ENCODE measurements at regions not wholly inside any gene's neighbourhood (a gene's known extent, or its start where the extent isn't known, plus 50 kb on each side); places are given as distances from the start of the nearest gene placed in this dataset.

DNA sequence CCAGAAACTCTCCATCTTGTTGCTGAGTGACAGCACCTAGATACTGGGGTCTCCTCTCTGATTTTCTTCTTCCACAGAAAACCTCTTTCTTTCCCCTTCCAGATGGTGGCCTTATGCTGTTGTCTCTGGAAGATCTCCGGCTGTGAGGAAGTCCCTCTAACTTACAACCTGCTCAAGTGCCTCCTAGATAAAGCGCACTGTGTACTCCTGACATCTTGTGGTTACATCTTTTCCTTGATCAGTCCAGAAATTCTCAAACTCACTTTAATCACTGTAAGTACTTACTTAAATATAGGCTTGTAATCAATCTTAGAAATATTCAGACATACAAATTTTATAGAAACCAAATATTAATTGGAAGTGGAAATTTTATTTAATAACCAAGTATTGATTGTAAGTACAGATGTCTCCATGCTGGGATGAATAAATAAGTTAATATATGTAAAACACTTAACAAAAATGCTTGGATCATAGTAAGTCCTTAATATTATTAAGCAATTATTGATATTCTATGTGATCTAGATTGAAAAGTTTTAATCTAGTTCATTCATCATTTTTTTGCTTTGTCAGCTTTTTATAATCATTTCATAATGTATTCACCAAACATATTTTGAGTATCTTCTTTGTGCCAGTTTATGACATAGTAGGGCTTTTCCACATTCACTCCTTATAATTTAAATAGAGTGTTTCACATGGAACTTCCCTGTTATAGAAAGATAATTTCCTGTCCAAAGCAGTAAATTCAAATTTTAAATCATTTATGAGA lies 1381.4 kb upstream of the CDH6 start:
- TF ChIP-seq POLR2AphosphoS5 (IDR thresholded peaks at IDR 0.05; ENCODE audit: insufficient read depth in 1 of 2, low read depth in 1 of 2) (no peak), POLR2A (IDR thresholded peaks at IDR 0.05) (no peak)
- TF ChIP-seq, protein P1, sequence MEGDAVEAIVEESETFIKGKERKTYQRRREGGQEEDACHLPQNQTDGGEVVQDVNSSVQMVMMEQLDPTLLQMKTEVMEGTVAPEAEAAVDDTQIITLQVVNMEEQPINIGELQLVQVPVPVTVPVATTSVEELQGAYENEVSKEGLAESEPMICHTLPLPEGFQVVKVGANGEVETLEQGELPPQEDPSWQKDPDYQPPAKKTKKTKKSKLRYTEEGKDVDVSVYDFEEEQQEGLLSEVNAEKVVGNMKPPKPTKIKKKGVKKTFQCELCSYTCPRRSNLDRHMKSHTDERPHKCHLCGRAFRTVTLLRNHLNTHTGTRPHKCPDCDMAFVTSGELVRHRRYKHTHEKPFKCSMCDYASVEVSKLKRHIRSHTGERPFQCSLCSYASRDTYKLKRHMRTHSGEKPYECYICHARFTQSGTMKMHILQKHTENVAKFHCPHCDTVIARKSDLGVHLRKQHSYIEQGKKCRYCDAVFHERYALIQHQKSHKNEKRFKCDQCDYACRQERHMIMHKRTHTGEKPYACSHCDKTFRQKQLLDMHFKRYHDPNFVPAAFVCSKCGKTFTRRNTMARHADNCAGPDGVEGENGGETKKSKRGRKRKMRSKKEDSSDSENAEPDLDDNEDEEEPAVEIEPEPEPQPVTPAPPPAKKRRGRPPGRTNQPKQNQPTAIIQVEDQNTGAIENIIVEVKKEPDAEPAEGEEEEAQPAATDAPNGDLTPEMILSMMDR (IDR thresholded peaks at IDR 0.05), result no peak
- H3K4me3 ChIP-seq, result no peak overlapping the region
- no peaks in the 10 kb centered on the region for H3K27me3 ChIP-seq
- no peak overlapping the region for H3K27ac ChIP-seq
- no peaks in the 10 kb centered on the region for H3K36me3 ChIP-seq
- H3K9me3 ChIP-seq, result no peaks in the 10 kb centered on the region
- H3K4me1 ChIP-seq, result no peaks in the 10 kb centered on the region
- intact Hi-C loops (cut with DNase I), result no loop called here
- no peak for DNase-seq (ENCODE audit: extremely low spot score in 2 of 2)

DNA sequence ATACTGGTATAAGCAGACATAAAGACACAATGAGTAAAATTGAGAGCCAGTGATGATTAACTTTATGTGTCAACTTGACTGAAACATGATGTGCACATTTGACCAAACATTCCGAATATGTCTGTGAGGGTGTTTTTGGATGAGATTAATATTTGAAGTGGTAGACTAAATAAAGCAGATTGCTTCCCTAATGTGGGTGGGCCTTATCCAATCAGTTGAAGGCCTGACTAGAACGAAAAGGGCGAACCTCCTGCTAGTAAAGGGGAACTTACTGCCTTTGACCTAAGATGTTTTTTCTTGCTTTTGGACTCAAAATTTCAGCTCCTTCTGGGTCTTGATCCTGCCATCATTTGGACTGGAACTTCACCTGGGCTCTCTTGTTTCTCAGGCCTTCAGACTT lies 1387.7 kb upstream of the CDH6 start:
- DNase-seq (ENCODE audit: extremely low spot score in 2 of 2), result no peak
- Histone ChIP-seq H3K27ac (no peak overlapping the region), H3K4me3 (no peak overlapping the region), H3K27me3 (no peaks in the 10 kb centered on the region), H3K36me3 (no peaks in the 10 kb centered on the region), H3K9me3 (no peaks in the 10 kb centered on the region), H3K4me1 (no peaks in the 10 kb centered on the region)
- intact Hi-C loops (cut with DNase I), result no loop called here
- TF ChIP-seq, protein P1 (IDR thresholded peaks at IDR 0.05), result no peak
- TF ChIP-seq POLR2A (IDR thresholded peaks at IDR 0.05), result no peak
- no peak for TF ChIP-seq POLR2AphosphoS5 (IDR thresholded peaks at IDR 0.05; ENCODE audit: insufficient read depth in 1 of 2, low read depth in 1 of 2)

GRCh38 chr5:29800752-29801151 lies 1392.7 kb upstream of the CDH6 start:
- Histone ChIP-seq H3K27me3 (no peaks in the 10 kb centered on the region), H3K27ac (no peak overlapping the region), H3K9me3 (no peaks in the 10 kb centered on the region), H3K36me3 (no peaks in the 10 kb centered on the region), H3K4me1 (no peaks in the 10 kb centered on the region), H3K4me3 (no peak overlapping the region)
- intact Hi-C loops (cut with DNase I), result no loop called here
- TF ChIP-seq POLR2A (IDR thresholded peaks at IDR 0.05) (no peak), POLR2AphosphoS5 (IDR thresholded peaks at IDR 0.05; ENCODE audit: insufficient read depth in 1 of 2, low read depth in 1 of 2) (no peak)
- TF ChIP-seq, protein P1 (IDR thresholded peaks at IDR 0.05), result no peak
- DNase-seq (ENCODE audit: extremely low spot score in 2 of 2), result no peak

- H3K9me3 ChIP-seq, result no peaks in the 10 kb centered on the region
- H3K4me1 ChIP-seq, result no peaks in the 10 kb centered on the region
- H3K27ac ChIP-seq, result no peak overlapping the region
- intact Hi-C loops (cut with DNase I), result no loop called here
- no peaks in the 10 kb centered on the region for H3K27me3 ChIP-seq
- TF ChIP-seq POLR2A (IDR thresholded peaks at IDR 0.05) (no peak), POLR2AphosphoS5 (IDR thresholded peaks at IDR 0.05; ENCODE audit: insufficient read depth in 1 of 2, low read depth in 1 of 2) (no peak)
- TF ChIP-seq, protein P1 (IDR thresholded peaks at IDR 0.05), result no peak
- H3K4me3 ChIP-seq, result no peak overlapping the region
- no peaks in the 10 kb centered on the region for H3K36me3 ChIP-seq
- DNase-seq (ENCODE audit: extremely low spot score in 2 of 2), result no peak
These were observed 1397.5 kb upstream of the CDH6 start for GRCh38 chr5:29796013-29796412.

- no peak overlapping the region for H3K27ac ChIP-seq
- no peaks in the 10 kb centered on the region for H3K36me3 ChIP-seq
- intact Hi-C loops (cut with DNase I), result no loop called here
- H3K9me3 ChIP-seq, result no peaks in the 10 kb centered on the region
- no peak overlapping the region for H3K4me3 ChIP-seq
- no peaks in the 10 kb centered on the region for H3K27me3 ChIP-seq
- DNase-seq (ENCODE audit: extremely low spot score in 2 of 2), result no peak
- TF ChIP-seq POLR2A (IDR thresholded peaks at IDR 0.05) (no peak), POLR2AphosphoS5 (IDR thresholded peaks at IDR 0.05; ENCODE audit: insufficient read depth in 1 of 2, low read depth in 1 of 2) (no peak)
- TF ChIP-seq, protein P1 (IDR thresholded peaks at IDR 0.05), result no peak
- no peaks in the 10 kb centered on the region for H3K4me1 ChIP-seq
These were observed 1398.3 kb upstream of the CDH6 start for GRCh38 chr5:29795096-29795652.
